Hepatocyte (in vitro differentiated cells): ENCODE measurements at regions not wholly inside any gene's neighbourhood (a gene's known extent, or its start where the extent isn't known, plus 50 kb on each side); places are given as distances from the start of the nearest gene placed in this dataset.

Source experiments
- DNase-seq: peaks from one replicate; pipeline ENCODE4 v3.0.0-alpha.2; 2016; ENCODE audit warnings: low spot score
- H2AFZ ChIP-seq: fragments of 200-600 bp; sonication (generic); 2 replicates; pipeline ENCODE4 v1.6.0; 2016; ENCODE audit warnings: antibody characterized with exemption, mild to moderate bottlenecking
- H3K27ac ChIP-seq: fragments of 200-600 bp; sonication (generic); 2 replicates; pipeline ENCODE4 v1.5.1; 2016; ENCODE audit warnings: mild to moderate bottlenecking
- H3K27me3 ChIP-seq: fragments of 200-600 bp; sonication (generic); 2 replicates; pipeline ENCODE4 v1.6.1; 2016
- H3K36me3 ChIP-seq: fragments of 200-600 bp; sonication (generic); replicated peaks from 2 replicates; pipeline ENCODE4 v1.5.1; 2016; ENCODE audit warnings: low read depth; ENCODE audit not compliant: insufficient read depth
- H3K4me1 ChIP-seq: fragments of 200-600 bp; sonication (generic); 2 replicates; pipeline ENCODE4 v1.5.1; 2016; ENCODE audit warnings: mild to moderate bottlenecking, moderate library complexity; ENCODE audit not compliant: insufficient read depth
- H3K4me2 ChIP-seq: fragments of 200-600 bp; sonication (generic); 2 replicates; pipeline ENCODE4 v1.6.0; 2016
- H3K4me3 ChIP-seq: fragments of 200-600 bp; sonication (generic); 2 replicates; pipeline ENCODE4 v1.5.1; 2016; ENCODE audit warnings: mild to moderate bottlenecking
- H3K79me2 ChIP-seq: fragments of 200-600 bp; sonication (generic); 2 replicates; pipeline ENCODE4 v1.6.0; 2017; ENCODE audit warnings: mild to moderate bottlenecking
- H3K9me2 ChIP-seq: fragments of 200-600 bp; sonication (generic); replicated peaks from 2 replicates; pipeline ENCODE4 v1.6.0; 2017; ENCODE audit warnings: mild to moderate bottlenecking; ENCODE audit not compliant: insufficient read depth
- H3K9me3 ChIP-seq: fragments of 200-600 bp; sonication (generic); 2 replicates; pipeline ENCODE4 v1.5.1; 2016; ENCODE audit warnings: low read depth, mild to moderate bottlenecking
- H4K20me1 ChIP-seq: fragments of 200-600 bp; sonication (generic); 2 replicates; pipeline ENCODE4 v1.6.0; 2016; ENCODE audit warnings: mild to moderate bottlenecking; ENCODE audit not compliant: insufficient read depth, poor library complexity, severe bottlenecking
- CTCF ChIP-seq: fragments of 200-600 bp; sonication (generic); IDR thresholded peaks from 2 replicates; pipeline ENCODE4 v1.5.1; 2016; ENCODE audit warnings: antibody characterized with exemption, mild to moderate bottlenecking; ENCODE audit not compliant: poor library complexity
- EZH2 ChIP-seq: fragments of 200-600 bp; sonication (generic); IDR thresholded peaks from 2 replicates; pipeline ENCODE4 v1.6.1; 2016; ENCODE audit warnings: antibody characterized with exemption, mild to moderate bottlenecking, borderline replicate concordance
- EZH2phosphoT487 ChIP-seq: fragments of 200-600 bp; sonication (generic); IDR thresholded peaks from one replicate; pipeline ENCODE4 v1.6.1; 2018; ENCODE audit warnings: antibody characterized with exemption, mild to moderate bottlenecking, low read depth, moderate library complexity; ENCODE audit not compliant: unreplicated experiment, severe bottlenecking
- WGBS: methylation state at CpG from one replicate; pipeline ENCODE4 v1.1.6; 2016; ENCODE audit warnings: low lambda C conversion rate; ENCODE audit errors: missing lambda C conversion rate; 5-methylcytosine and 5-hydroxymethylcytosine counted together

GRCh38 chr5:66312266-66312665 is 168.2 kb downstream of the SREK1 start:
- DNase-seq, result no peak
- H4K20me1 ChIP-seq, result no peaks in the 10 kb centered on the region
- no peaks in the 10 kb centered on the region for H3K4me1 ChIP-seq
- WGBS, result 91% methylated on average over 2 of the region's 2 CpGs
- TF ChIP-seq EZH2phosphoT487 (no peak), EZH2 (no peak), CTCF (no peak)
- no peaks in the 10 kb centered on the region for H3K79me2 ChIP-seq
- no peak overlapping the region for H2AFZ ChIP-seq
- no peaks in the 10 kb centered on the region for H3K9me2 ChIP-seq
- H3K36me3 ChIP-seq, result no peaks in the 10 kb centered on the region
- no peak overlapping the region for H3K27ac ChIP-seq
- H3K27me3 ChIP-seq, result no peaks in the 10 kb centered on the region
- H3K9me3 ChIP-seq, result no peaks in the 10 kb centered on the region
- H3K4me3 ChIP-seq, result no peak overlapping the region
- H3K4me2 ChIP-seq, result no peak overlapping the region

GRCh38 chr5:66315784-66316183 is 171.7 kb downstream of the SREK1 start:
- H3K9me3 ChIP-seq, result no peaks in the 10 kb centered on the region
- H2AFZ ChIP-seq, result no peak overlapping the region
- H3K27ac ChIP-seq, result no peak overlapping the region
- no peaks in the 10 kb centered on the region for H4K20me1 ChIP-seq
- no peaks in the 10 kb centered on the region for H3K27me3 ChIP-seq
- H3K4me2 ChIP-seq, result no peak overlapping the region
- DNase-seq, result no peak
- H3K36me3 ChIP-seq, result no peaks in the 10 kb centered on the region
- H3K4me3 ChIP-seq, result no peak overlapping the region
- H3K4me1 ChIP-seq, result no peaks in the 10 kb centered on the region
- no peaks in the 10 kb centered on the region for H3K79me2 ChIP-seq
- H3K9me2 ChIP-seq, result no peaks in the 10 kb centered on the region
- TF ChIP-seq CTCF (no peak), EZH2phosphoT487 (no peak), EZH2 (no peak)

- Histone ChIP-seq H3K79me2 (no peaks in the 10 kb centered on the region), H3K4me3 (no peak overlapping the region), H3K9me3 (no peaks in the 10 kb centered on the region), H3K4me1 (no peaks in the 10 kb centered on the region), H3K4me2 (no peak overlapping the region), H2AFZ (no peak overlapping the region), H3K27me3 (no peaks in the 10 kb centered on the region), H4K20me1 (no peaks in the 10 kb centered on the region), H3K36me3 (no peaks in the 10 kb centered on the region), H3K27ac (no peak overlapping the region), H3K9me2 (no peaks in the 10 kb centered on the region)
- TF ChIP-seq CTCF (no peak), EZH2 (no peak), EZH2phosphoT487 (no peak)
- 86% methylated on average over 12 of the region's 12 CpGs for WGBS
- DNase-seq, result no peak
Measured at GRCh38 chr5:66322786-66323528, 178.9 kb downstream of the SREK1 start.
